ENCODE measurements at regions not wholly inside any gene's neighbourhood (a gene's known extent, or its start where the extent isn't known, plus 50 kb on each side); places are given as distances from the start of the nearest gene placed in this dataset.
"Not testable (repeated sequence)": the region's sequence is repeated elsewhere in the genome, so short reads cannot be mapped to it uniquely, and the experiment has no call there.

DNA sequence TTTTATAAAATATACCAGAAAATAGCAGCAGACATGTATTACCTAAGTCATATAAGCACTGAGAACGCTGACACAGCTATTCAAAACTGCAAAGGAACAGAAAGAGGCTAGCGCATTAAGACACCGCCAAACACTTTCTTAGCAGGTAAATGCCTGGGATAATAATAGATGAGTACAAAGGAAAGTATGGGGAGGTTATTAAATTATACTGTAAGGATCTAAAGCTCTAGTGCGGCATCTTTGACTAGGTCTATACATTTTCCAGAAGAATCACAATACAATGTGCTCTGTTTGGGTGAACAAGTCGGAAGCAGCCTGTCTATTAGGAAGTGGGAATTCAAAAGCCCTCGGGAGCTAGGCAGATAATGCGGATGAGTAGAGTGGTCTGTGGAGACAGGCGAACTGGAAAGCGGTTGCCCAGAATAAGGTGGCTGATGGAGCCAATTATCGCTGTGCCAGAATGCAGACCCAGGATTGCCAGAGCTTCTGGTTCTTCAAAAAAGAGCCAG is 443.6 kb upstream of the TENM3 start:
- Histone ChIP-seq H3K27ac (replicated peaks) (no peak overlapping the region), H3K4me3 (replicated peaks; ENCODE audit: insufficient read depth, low read length) (no peak overlapping the region), H3K27me3 (ENCODE audit: insufficient read depth, poor library complexity, severe bottlenecking) (no peaks in the 10 kb centered on the region)
- DNase-seq (ENCODE audit: low read depth in 1 of 2, low spot score in 1 of 2): no peak
- TF ChIP-seq SPI1 (IDR thresholded peaks at IDR 0.05; ENCODE audit: borderline replicate concordance, low read depth): no peak
- no peak for TF ChIP-seq GABPA (IDR thresholded peaks at IDR 0.05; ENCODE audit: low read depth)
- TF ChIP-seq REST (IDR thresholded peaks at IDR 0.05; ENCODE audit: insufficient replicate concordance, low read depth): no peak
- TF ChIP-seq POLR2AphosphoS5 (IDR thresholded peaks at IDR 0.05; ENCODE audit: low read depth): no peak
- TF ChIP-seq, protein P1, sequence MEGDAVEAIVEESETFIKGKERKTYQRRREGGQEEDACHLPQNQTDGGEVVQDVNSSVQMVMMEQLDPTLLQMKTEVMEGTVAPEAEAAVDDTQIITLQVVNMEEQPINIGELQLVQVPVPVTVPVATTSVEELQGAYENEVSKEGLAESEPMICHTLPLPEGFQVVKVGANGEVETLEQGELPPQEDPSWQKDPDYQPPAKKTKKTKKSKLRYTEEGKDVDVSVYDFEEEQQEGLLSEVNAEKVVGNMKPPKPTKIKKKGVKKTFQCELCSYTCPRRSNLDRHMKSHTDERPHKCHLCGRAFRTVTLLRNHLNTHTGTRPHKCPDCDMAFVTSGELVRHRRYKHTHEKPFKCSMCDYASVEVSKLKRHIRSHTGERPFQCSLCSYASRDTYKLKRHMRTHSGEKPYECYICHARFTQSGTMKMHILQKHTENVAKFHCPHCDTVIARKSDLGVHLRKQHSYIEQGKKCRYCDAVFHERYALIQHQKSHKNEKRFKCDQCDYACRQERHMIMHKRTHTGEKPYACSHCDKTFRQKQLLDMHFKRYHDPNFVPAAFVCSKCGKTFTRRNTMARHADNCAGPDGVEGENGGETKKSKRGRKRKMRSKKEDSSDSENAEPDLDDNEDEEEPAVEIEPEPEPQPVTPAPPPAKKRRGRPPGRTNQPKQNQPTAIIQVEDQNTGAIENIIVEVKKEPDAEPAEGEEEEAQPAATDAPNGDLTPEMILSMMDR (IDR thresholded peaks at IDR 0.05; ENCODE audit: insufficient read depth, low read length): no peak

DNA sequence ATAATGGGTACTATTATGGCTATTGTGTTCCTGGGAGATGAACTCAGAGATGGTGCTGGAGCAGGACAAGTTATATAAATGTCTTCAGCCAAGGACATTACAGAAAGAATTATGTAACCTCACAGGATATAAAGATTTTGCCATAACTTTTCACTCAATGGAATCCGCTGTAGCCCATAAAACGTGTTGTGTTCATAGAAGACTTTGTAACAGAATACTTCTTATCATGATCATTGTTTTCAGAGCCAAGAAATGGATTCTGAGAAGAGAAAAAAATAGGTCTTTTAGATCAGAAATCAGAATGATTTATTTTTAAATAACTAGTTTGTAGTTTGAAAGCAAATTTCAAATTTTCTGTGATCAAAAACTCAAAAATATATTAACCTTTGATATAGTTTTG is 441.0 kb upstream of the TENM3 start:
- no peak for TF ChIP-seq GABPA (IDR thresholded peaks at IDR 0.05; ENCODE audit: low read depth)
- no peak for TF ChIP-seq POLR2AphosphoS5 (IDR thresholded peaks at IDR 0.05; ENCODE audit: low read depth)
- no peak for TF ChIP-seq SPI1 (IDR thresholded peaks at IDR 0.05; ENCODE audit: borderline replicate concordance, low read depth)
- TF ChIP-seq, protein P1 (IDR thresholded peaks at IDR 0.05; ENCODE audit: insufficient read depth, low read length): no peak
- Histone ChIP-seq H3K4me3 (replicated peaks; ENCODE audit: insufficient read depth, low read length) (no peak overlapping the region), H3K27ac (replicated peaks) (no peak overlapping the region), H3K27me3 (ENCODE audit: insufficient read depth, poor library complexity, severe bottlenecking) (no peaks in the 10 kb centered on the region)
- no peak for DNase-seq (ENCODE audit: low read depth in 1 of 2, low spot score in 1 of 2)

DNA sequence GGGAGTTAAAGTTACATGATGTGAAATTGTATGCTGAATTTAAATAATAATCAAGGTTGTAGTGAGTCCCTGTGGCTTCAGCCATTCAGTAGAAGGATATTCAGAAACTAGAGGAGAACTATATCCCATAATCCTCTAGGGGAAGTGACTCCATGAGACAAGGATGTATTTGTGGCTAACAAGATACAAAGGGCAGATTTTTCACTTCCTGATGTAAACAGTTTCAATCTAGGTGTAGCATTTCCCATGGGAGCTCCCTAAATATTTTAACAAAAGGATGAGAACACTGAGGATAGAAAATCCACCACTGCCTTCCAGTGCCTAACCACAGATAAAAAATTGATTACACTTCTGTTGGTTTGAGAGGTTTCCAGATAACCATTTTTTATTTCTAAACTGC is 435.4 kb upstream of the TENM3 start:
- Histone ChIP-seq H3K27me3 (ENCODE audit: insufficient read depth, poor library complexity, severe bottlenecking) (no peaks in the 10 kb centered on the region), H3K4me3 (replicated peaks; ENCODE audit: insufficient read depth, low read length) (no peak overlapping the region), H3K27ac (replicated peaks) (no peak overlapping the region)
- TF ChIP-seq, protein P1 (IDR thresholded peaks at IDR 0.05; ENCODE audit: insufficient read depth, low read length): no peak
- TF ChIP-seq SPI1 (IDR thresholded peaks at IDR 0.05; ENCODE audit: borderline replicate concordance, low read depth) (no peak), POLR2AphosphoS5 (IDR thresholded peaks at IDR 0.05; ENCODE audit: low read depth) (no peak), GABPA (IDR thresholded peaks at IDR 0.05; ENCODE audit: low read depth) (no peak), REST (IDR thresholded peaks at IDR 0.05; ENCODE audit: insufficient replicate concordance, low read depth) (no peak)
- no peak for DNase-seq (ENCODE audit: low read depth in 1 of 2, low spot score in 1 of 2)

DNA sequence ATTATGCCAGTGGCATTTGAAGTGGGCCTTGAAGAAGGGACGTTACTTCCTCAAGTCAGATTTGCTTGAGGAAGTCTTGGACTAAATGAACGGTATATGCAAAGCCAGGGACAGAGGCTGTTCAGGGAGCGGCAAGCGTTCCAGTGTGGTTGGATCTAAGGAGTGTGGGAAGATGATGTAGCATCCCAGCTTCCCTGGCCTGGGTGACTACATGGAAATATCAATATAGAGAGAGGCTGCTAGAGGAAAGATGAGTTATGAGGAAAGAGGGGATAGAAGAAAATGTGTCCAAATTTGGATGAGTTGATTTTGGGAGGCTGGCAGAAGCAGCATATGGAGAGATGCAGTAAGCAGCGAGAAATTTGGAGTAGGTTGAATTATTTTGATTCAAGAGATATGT is 432.5 kb upstream of the TENM3 start:
- DNase-seq (ENCODE audit: low read depth in 1 of 2, low spot score in 1 of 2): no peak
- no peaks in the 10 kb centered on the region for H3K27me3 ChIP-seq (ENCODE audit: insufficient read depth, poor library complexity, severe bottlenecking)
- H3K27ac ChIP-seq (replicated peaks): no peak overlapping the region
- no peak overlapping the region for H3K4me3 ChIP-seq (replicated peaks; ENCODE audit: insufficient read depth, low read length)
- no peak for TF ChIP-seq POLR2AphosphoS5 (IDR thresholded peaks at IDR 0.05; ENCODE audit: low read depth)

GRCh38 chr4:181811550-181811949 is 431.7 kb upstream of the TENM3 start:
- H3K4me3 ChIP-seq (replicated peaks; ENCODE audit: insufficient read depth, low read length); H3K27me3 ChIP-seq (ENCODE audit: insufficient read depth, poor library complexity, severe bottlenecking); DNase-seq (ENCODE audit: low read depth in 1 of 2, low spot score in 1 of 2); H3K27ac ChIP-seq (replicated peaks): not testable (repeated sequence)

Measured in HL-60 (cell line).